ENCODE measurements at regions not wholly inside any gene's neighbourhood (a gene's known extent, or its start where the extent isn't known, plus 50 kb on each side); places are given as distances from the start of the nearest gene placed in this dataset.

- TF ChIP-seq CTCF (IDR thresholded peaks at IDR 0.05; ENCODE audit: low read depth, low read length) (no peak), EZH2phosphoT487 (IDR thresholded peaks at IDR 0.05; ENCODE audit: low read depth) (no peak)
Observed at GRCh38 chrY:15466891-15467290, 942.6 kb downstream of the NLGN4Y start.
